HG02678 (cell line): ENCODE measurements at regions not wholly inside any gene's neighbourhood (a gene's known extent, or its start where the extent isn't known, plus 50 kb on each side); places are given as distances from the start of the nearest gene placed in this dataset.

Experiments used
- ATAC-seq: cut with Tn5 transposase; IDR thresholded peaks from one replicate; pipeline ENCODE4 v1.9.1; 2021; ENCODE audit warnings: mild to moderate bottlenecking, moderate library complexity; ENCODE audit not compliant: unreplicated experiment

DNA sequence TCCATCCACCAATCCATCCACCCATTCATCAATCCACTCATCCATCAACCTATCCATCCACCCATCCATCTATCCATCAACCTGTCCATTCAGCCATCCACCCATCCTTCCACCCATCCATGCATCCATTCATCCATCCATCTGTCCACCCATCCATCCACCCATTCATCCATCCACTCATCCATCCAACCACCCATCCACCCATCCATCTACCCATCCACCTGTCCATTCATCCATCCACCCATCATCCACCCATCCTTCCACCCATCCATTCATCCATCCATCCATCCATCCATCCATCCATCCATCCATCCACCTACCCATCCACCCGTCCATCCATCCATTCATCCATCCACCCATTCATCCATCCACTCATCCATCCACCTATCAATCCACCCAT, 195.8 kb downstream of the NXNL2 start:
- ATAC-seq, result no peak

- no peak for ATAC-seq
These were observed 197.2 kb downstream of the NXNL2 start for GRCh38 chr9:88732128-88732527.

- no peak for ATAC-seq
These were observed 198.9 kb downstream of the NXNL2 start for GRCh38 chr9:88733651-88734421.

GRCh38 chr9:88734527-88734926, 199.5 kb downstream of the NXNL2 start:
- ATAC-seq, result no peak

- no peak for ATAC-seq
These were observed 201.2 kb downstream of the NXNL2 start for GRCh38 chr9:88736136-88736637.

GRCh38 chr9:88737031-88737430, 202.1 kb downstream of the NXNL2 start:
- no peak for ATAC-seq

- ATAC-seq, result no peak
These were observed 202.9 kb downstream of the NXNL2 start for GRCh38 chr9:88737876-88738275.

DNA sequence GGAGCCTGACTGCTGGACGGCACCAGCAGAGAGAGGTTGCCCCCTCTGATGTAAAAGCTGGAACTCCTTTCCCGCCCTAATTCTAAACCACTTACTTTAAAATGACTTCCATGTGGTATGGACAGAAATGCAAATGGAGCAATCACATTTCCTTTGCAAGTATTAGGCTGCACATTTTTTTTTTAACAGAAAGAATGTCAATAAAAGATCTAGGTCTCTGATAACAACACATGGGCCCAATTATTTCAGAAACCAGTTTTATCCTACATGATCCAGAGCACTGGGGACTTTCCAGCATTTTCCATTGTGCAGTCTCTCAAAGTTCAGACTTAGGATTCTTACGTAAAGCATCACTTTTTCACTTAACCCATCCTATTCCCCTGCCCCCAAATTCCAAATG, 203.7 kb downstream of the NXNL2 start:
- ATAC-seq, result no peak

DNA sequence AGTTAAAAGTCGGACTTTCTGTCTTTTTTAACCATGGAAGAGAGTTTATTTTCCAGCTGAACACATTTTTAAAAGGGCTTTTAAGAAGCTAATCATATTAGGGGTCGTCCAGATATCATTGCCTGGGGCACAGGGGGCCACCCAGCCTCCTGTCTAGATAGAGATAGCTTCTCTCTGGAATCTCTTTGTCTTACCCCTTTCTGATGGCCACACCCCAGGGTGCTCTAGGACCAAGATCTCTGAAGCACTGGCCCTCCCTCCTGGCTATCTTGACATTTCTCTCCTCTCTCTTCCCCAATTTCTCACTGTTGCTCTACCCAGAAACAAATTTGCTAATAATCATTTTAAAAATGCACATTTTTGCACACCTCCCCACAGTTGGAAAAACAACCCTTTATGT, 204.4 kb downstream of the NXNL2 start:
- no peak for ATAC-seq

DNA sequence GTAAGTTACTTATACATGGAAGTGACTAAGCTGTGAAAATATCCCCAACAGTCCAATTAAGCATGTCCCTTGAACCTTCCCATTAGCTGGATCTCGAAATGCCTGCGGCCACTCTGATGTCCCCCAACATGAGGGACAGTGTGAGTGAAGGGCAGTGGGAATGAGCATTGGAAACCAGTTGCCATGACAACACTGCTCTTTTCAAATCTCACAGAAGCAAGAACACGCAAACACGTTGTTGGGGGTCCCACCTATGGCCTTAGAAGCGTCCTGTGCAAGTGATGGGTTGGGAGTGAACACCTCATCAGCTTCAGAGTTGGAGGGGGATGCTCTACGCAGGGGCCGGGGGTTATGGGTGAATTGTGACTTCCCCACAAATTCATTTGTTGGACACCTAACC, 205.9 kb downstream of the NXNL2 start:
- no peak for ATAC-seq

- ATAC-seq, result no peak
These were observed 206.4 kb downstream of the NXNL2 start for GRCh38 chr9:88741335-88741734.

DNA sequence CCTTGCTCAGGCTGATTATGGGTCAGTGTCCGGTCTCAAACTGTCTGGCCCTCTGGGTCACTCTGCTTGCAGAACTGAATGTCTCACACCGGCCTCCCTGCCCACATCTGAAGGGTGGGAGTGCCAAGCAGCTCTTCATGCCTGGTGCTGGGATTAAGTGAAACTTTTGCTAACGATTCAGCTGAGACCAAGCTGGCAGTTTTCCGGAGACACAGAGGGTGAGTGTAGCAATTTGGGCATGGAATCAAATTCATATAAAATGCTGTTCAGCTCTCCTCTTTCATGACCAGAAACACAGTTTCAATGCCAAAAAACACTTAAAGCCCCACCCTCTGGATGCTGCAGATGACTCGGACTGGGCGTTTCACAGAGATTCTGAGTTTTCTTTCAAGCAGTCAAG, 207.5 kb downstream of the NXNL2 start:
- no peak for ATAC-seq

- ATAC-seq, result no peak
These were observed 207.9 kb downstream of the NXNL2 start for GRCh38 chr9:88742905-88743304.

DNA sequence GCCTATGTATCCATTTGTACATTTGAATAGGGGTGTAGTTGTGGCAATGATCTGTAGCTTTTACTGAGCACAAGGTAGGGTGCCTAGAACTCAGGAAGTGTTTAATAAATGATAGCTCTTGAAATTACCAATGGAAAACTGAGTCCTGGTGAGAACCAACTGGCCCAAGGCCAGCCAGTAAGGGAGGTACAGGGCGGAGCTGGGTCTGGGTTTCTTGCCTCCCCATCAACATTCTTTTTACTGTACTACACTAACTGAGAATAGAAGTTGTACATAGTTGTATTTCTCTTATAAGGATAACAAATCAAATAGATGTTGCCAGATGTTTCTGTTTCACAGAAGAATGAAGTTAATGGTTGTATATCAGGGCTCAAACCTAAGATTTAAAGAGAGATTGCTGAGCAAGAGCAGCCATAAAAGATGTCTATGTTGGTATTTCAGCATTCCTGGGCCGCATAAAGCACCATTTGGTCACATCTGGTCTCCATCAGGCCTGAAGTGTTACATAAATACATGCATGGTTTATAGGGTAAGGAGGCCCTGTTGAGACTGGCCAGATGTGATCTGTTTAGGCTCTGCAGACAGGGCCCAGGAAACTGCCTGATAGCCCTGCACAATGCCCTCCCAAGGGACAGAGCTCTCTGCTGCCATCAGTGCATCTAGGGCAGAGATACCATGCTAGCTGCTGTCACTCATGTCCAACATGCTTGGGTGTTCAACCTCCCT, 210.5 kb downstream of the NXNL2 start:
- no peak for ATAC-seq

GRCh38 chr9:88746029-88746742, 211.2 kb downstream of the NXNL2 start:
- no peak for ATAC-seq

GRCh38 chr9:88746743-88747398, 211.9 kb downstream of the NXNL2 start:
- no peak for ATAC-seq

- no peak for ATAC-seq
These were observed 212.8 kb downstream of the NXNL2 start for GRCh38 chr9:88747768-88748167.

DNA sequence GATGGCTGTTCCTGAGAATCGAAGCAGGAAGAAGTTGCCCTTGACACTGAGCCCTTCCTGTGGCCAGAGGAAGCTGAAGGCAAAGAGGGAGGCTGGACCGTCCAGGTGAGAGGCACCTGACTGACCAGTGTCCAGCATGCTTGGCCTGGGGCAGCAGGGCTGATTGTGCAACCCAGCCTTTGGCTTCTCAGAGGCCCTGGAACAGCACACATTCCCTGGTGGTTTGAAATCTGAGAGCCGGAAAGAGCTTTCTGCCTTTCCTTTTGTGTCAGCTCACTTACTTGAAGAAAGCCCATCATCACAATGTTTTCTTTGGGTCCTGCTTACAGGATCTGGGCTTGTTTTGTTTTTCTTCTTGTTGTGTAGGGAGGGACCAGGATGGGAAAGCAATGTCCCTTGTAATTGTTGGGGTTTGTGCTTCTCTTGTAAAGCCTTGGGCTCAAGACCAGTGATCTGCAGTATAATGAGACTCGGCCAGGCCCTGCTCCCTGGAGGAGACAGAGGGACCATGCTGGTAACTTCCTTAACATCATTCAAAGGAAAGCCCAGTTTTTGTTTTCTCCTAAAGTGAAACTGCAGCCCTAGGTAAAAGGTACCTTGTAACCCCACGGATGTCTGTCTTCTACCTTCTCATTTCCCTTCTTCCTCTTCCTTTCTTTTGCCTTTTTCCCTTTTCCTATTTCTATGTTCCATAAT, 213.7 kb downstream of the NXNL2 start:
- no peak for ATAC-seq

- no peak for ATAC-seq
These were observed 214.4 kb downstream of the NXNL2 start for GRCh38 chr9:88749420-88749819.

DNA sequence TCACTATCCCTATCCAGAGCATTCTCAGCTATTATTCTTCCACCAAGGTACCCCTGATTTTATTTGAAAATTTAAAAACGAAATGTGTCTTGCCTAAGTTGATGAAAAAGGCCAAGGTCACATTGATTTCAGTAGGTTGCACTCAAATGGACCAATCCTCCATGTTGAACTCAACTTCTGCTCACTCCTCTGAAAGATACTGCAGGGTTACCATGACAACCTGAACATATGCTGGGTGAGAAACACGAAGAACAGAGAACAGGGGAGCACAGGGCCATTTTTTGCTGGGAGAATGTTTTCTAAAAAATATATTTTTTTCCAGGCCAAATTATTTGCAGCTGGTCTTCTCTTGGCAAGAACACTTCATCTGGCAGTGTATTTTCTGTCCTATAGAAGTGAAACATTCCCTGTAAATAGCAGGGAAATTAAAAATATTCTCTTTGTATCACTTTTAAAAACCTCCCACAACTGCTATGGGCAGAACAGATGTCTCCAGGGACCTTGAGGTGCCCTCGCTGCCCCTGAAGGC, 215.9 kb downstream of the NXNL2 start:
- ATAC-seq, result no peak
